Pancreas (tissue), 10 donors: ENCODE measurements at regions not wholly inside any gene's neighbourhood (a gene's known extent, or its start where the extent isn't known, plus 50 kb on each side); places are given as distances from the start of the nearest gene placed in this dataset.

Source experiments
- ATAC-seq, 4 donors: fragments of 200-7000 bp; cut with Tn5 transposase; one replicate each; pipeline versions ENCODE4 v1.8.0 to v1.9.1; 2020; ENCODE audit warnings: mild to moderate bottlenecking in 4 of 4, moderate library complexity in 4 of 4
- DNase-seq, 6 donors: peaks; one replicate each; pipeline ENCODE4 v3.0.0-alpha.2; 2020
- FAIRE-seq: peaks from 2 replicates; lab custom pipeline; 2012; peaks lifted over from hg19 to GRCh38; lab: Jason Lieb, UNC
- H3K27ac ChIP-seq, 4 donors: fragments of 200-600 bp; sonication (generic); 1 replicate in 3 of 4; 2 replicates in 1 of 4; pipeline versions ENCODE4 v1.5.0 to v1.8.0; 2020
- H3K27me3 ChIP-seq, 4 donors: fragments of 200-600 bp; one replicate each; pipeline ENCODE4 v1.8.0; 2021
- H3K36me3 ChIP-seq, 3 donors: fragments of 200-600 bp; sonication (generic) in 1 of 3; one replicate each; pipeline versions ENCODE4 v1.5.0 to v1.8.0; 2020 to 2021
- H3K4me1 ChIP-seq, 3 donors: fragments of 200-600 bp; one replicate each; pipeline ENCODE4 v1.8.0; 2021
- H3K4me3 ChIP-seq, 4 donors: fragments of 200-600 bp; sonication (generic) in 2 of 4; one replicate each; pipeline versions ENCODE4 v1.5.0 to v1.8.0; 2020 to 2021
- H3K9me3 ChIP-seq, 4 donors: fragments of 200-600 bp; one replicate each; pipeline ENCODE4 v1.8.0; 2021
- CTCF ChIP-seq, 4 donors: fragments of 200-600 bp; sonication (generic) in 3 of 4; IDR thresholded peaks; one replicate each; pipeline versions ENCODE4 v1.5.0 to v1.8.0; 2021; ENCODE audit warnings: antibody characterized with exemption in 4 of 4
- WGBS, 2 donors: extraction: QIAGEN DNeasy Blood & Tissue Kit; methylation state at CpG; one replicate each; pipeline ENCODE4 v1.1.7; 2013; 5-methylcytosine and 5-hydroxymethylcytosine counted together
- intact Hi-C, 3 donors: fragments of 100-400 bp; cut with DNase I; formaldehyde crosslinking; loops; one replicate each; pipeline versions ENCODE4 v1.11.1 to v1.14.2; 2022
- donor health status: healthy with polysubstance abuse.
- donor health status: DM: no; HTN: no; CAD: no; lungs with moderate emphysema.
- donor health status: DM: no; HTN: no; CAD: no.
- donor health status: control.
- donor health status: control.
- donor health status: Bipolar disorder and iron deficiency.
- donor health status: DM: yes; HTN: yes; CAD: no.
- donor health status: DM: no; HTN: no; CAD: no.
- donor health status: DM: no; HTN: no; CAD: no.
- donor health status: DM: yes; HTN: yes; CAD: no.

- Histone ChIP-seq H3K36me3 (no peaks in the 10 kb centered on the region), H3K4me3 (no peak overlapping the region), H3K4me1 (peaks cover 28 to 39% (median 33%) of the 10 kb centered on the region in 3 donors), H3K27me3 (no peaks in the 10 kb centered on the region), H3K27ac (peak overlapping the region in 1 of 4 donors; percentile 13), H3K9me3 (no peaks in the 10 kb centered on the region)
- ATAC-seq (peak; percentile 64 to 88 (median 84)), FAIRE-seq (no peak), DNase-seq (peak in 4 of 6 donors; percentile 41 to 72 (median 52))
- TF ChIP-seq CTCF (IDR thresholded peaks at IDR 0.05) = no peak
- intact Hi-C loops = no loop called here
- 22 to 34% methylated on average over 4 of the region's 4 CpGs for WGBS, 2 donors
Measured at GRCh38 chr3:188064831-188065493, 89.0 kb upstream of the LPP start.

DNA sequence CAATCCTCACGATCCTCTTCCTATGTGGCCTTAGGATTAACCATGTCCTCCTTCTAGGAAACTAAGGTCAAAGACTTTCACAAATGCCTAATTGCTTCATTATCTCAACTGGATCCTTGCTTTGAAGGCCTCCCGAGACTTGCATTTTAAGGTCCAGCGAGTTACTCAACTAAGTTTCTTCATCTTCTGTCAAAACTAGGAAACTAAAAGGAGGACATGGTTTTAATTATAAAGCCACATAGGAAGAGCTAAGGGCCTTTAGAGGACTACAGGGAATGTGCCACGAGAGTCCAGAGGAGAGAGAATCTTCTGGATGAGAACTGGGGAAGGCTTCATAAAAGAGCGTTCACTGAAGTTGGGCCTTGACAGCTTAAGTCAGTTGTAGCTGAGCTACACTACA is 87.8 kb upstream of the LPP start:
- no peak for TF ChIP-seq CTCF (IDR thresholded peaks at IDR 0.05)
- no peaks in the 10 kb centered on the region for H3K9me3 ChIP-seq
- H3K4me1 ChIP-seq = peaks cover 27 to 34% (median 28%) of the 10 kb centered on the region in 3 donors
- no peaks in the 10 kb centered on the region for H3K36me3 ChIP-seq
- no peak overlapping the region for H3K27ac ChIP-seq
- 92 to 94% methylated on average over 5 of the region's 5 CpGs for WGBS, 2 donors
- DNase-seq (no peak), FAIRE-seq (no peak), ATAC-seq (no peak)
- intact Hi-C loops = no loop called here
- no peaks in the 10 kb centered on the region for H3K27me3 ChIP-seq
- H3K4me3 ChIP-seq = no peak overlapping the region

- peak in 1 of 4 donors; percentile 11 for ATAC-seq
- H3K27me3 ChIP-seq = no peaks in the 10 kb centered on the region
- H3K27ac ChIP-seq = no peak overlapping the region
- H3K4me3 ChIP-seq = no peak overlapping the region
- H3K9me3 ChIP-seq = no peaks in the 10 kb centered on the region
- intact Hi-C loops = no loop called here
- FAIRE-seq = no peak
- TF ChIP-seq CTCF (IDR thresholded peaks at IDR 0.05) = no peak
- DNase-seq = no peak
- peaks cover 22 to 31% (median 22%) of the 10 kb centered on the region in 3 donors for H3K4me1 ChIP-seq
- no peaks in the 10 kb centered on the region for H3K36me3 ChIP-seq
Measured at GRCh38 chr3:188067932-188068331, 86.0 kb upstream of the LPP start.

GRCh38 chr3:188068342-188068741 is 85.6 kb upstream of the LPP start:
- no peaks in the 10 kb centered on the region for H3K36me3 ChIP-seq
- FAIRE-seq = no peak
- ATAC-seq = no peak

More at GRCh38 chr3:188068342-188068741, 85.6 kb upstream of the LPP start:
- no peak overlapping the region for H3K27ac ChIP-seq
- no peak overlapping the region for H3K4me3 ChIP-seq
- DNase-seq = no peak
- H3K9me3 ChIP-seq = no peaks in the 10 kb centered on the region
- H3K4me1 ChIP-seq = peaks cover 22 to 31% (median 22%) of the 10 kb centered on the region in 3 donors
- no peak for TF ChIP-seq CTCF (IDR thresholded peaks at IDR 0.05)
- no peaks in the 10 kb centered on the region for H3K27me3 ChIP-seq
- WGBS, 2 donors = 19 to 38% methylated on average over 3 of the region's 3 CpGs
- intact Hi-C loops = no loop called here
